Upper lobe of right lung (tissue), 1 donor: ENCODE measurements at regions not wholly inside any gene's neighbourhood (a gene's known extent, or its start where the extent isn't known, plus 50 kb on each side); places are given as distances from the start of the nearest gene placed in this dataset.

ENCODE experiments used
- ATAC-seq: fragments of 200-7000 bp; cut with Tn5 transposase; one replicate; pipeline ENCODE4 v1.9.1; 2020; ENCODE audit warnings: mild to moderate bottlenecking, moderate library complexity
- DNase-seq: peaks from one replicate; pipeline ENCODE4 v3.0.0-alpha.2; 2020
- H3K27ac ChIP-seq: fragments of 200-600 bp; one replicate; pipeline ENCODE4 v1.8.0; 2022
- H3K27me3 ChIP-seq: fragments of 200-600 bp; one replicate; pipeline ENCODE4 v1.8.0; 2022; ENCODE audit warnings: mild to moderate bottlenecking
- H3K36me3 ChIP-seq: fragments of 200-600 bp; one replicate; pipeline ENCODE4 v1.8.0; 2022
- H3K4me1 ChIP-seq: fragments of 200-600 bp; one replicate; pipeline ENCODE4 v1.8.0; 2022
- H3K4me3 ChIP-seq: fragments of 200-600 bp; one replicate; pipeline ENCODE4 v1.8.0; 2022; ENCODE audit warnings: mild to moderate bottlenecking
- H3K9me3 ChIP-seq: fragments of 200-600 bp; one replicate; pipeline ENCODE4 v1.8.0; 2022
- intact Hi-C: fragments of 100-400 bp; cut with DNase I; formaldehyde crosslinking; loops from one replicate; pipeline ENCODE4 v1.11.0; 2022
- TF ChIP-seq, protein P1 (sequence below): fragments of 200-600 bp; IDR thresholded peaks from one replicate; pipeline ENCODE4 v1.8.0; 2022; ENCODE audit warnings: antibody characterized with exemption
- donor health status: DM: no; HTN: yes; CAD: no; lungs with severe emphysema.

DNA sequence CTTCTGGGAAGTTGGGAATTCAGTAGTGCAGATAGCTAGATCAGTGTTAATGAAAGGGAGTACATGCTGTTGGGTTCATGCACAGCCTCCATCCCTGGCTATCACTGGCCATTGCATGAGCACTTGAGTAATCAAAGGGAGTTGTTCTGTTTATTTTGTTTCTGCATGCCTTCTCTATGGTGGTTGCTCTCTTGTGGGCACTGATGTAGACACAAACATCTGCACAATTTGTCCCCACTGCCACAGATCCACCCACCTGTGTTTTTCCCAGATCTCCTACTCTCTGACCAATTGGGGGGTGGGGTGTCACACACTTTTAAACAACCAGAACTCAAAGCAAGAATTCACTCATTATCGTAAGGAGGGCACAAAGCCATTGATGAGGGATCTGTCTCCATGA lies 89.7 kb upstream of the DHRS4 start:
- Histone ChIP-seq H3K36me3 (no peaks in the 10 kb centered on the region), H3K27me3 (no peaks in the 10 kb centered on the region), H3K4me1 (no peaks in the 10 kb centered on the region), H3K4me3 (no peak overlapping the region), H3K27ac (no peak overlapping the region), H3K9me3 (no peaks in the 10 kb centered on the region)
- TF ChIP-seq, protein P1, sequence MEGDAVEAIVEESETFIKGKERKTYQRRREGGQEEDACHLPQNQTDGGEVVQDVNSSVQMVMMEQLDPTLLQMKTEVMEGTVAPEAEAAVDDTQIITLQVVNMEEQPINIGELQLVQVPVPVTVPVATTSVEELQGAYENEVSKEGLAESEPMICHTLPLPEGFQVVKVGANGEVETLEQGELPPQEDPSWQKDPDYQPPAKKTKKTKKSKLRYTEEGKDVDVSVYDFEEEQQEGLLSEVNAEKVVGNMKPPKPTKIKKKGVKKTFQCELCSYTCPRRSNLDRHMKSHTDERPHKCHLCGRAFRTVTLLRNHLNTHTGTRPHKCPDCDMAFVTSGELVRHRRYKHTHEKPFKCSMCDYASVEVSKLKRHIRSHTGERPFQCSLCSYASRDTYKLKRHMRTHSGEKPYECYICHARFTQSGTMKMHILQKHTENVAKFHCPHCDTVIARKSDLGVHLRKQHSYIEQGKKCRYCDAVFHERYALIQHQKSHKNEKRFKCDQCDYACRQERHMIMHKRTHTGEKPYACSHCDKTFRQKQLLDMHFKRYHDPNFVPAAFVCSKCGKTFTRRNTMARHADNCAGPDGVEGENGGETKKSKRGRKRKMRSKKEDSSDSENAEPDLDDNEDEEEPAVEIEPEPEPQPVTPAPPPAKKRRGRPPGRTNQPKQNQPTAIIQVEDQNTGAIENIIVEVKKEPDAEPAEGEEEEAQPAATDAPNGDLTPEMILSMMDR: no peak
- intact Hi-C loops: no loop called here
- ATAC-seq (no peak), DNase-seq (no peak)

DNA sequence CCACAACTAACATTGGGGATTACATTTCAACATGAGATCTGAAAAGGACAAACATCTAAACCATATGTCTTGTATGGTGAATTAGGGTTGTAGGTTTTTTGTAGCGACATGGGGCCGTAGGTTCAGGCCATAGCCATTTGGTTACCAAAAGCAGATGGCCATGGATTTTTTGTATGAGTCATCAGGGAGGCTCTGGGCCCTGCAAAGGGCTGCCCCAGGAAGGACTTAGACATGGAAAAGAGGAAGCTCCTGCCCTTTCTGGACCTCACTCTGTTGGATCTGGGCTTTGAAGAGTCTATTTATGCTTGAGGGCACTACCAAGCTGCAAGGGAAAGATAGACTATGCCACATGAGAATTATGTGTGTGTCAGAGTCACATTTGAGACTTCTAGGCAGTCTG lies 89.3 kb upstream of the DHRS4 start:
- Histone ChIP-seq H3K9me3 (no peaks in the 10 kb centered on the region), H3K4me3 (no peak overlapping the region), H3K27me3 (no peaks in the 10 kb centered on the region), H3K4me1 (no peaks in the 10 kb centered on the region), H3K36me3 (no peaks in the 10 kb centered on the region), H3K27ac (no peak overlapping the region)
- DNase-seq: no peak
- intact Hi-C loops: no loop called here
- TF ChIP-seq, protein P1: no peak
- no peak for ATAC-seq

DNA sequence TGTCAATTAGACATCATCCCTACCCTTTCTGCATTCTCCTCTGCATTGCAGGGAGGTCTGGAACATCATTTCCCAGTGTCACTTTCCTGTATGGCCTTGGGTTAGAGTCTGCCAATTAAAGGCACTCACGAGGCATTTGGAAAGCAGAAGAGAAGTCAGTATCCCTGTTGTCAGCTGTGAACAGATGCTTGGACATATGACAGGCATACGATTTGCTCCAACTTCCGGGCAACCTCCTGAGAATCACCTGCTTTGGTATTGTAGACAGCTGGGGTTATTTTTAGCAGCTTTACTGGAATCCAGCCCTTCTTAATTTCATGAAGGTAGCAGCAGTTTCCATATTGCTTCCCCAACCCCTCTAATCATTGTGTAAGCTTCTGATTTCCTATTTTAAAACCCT lies 88.7 kb upstream of the DHRS4 start:
- no peaks in the 10 kb centered on the region for H3K27me3 ChIP-seq
- no peaks in the 10 kb centered on the region for H3K9me3 ChIP-seq
- H3K36me3 ChIP-seq: no peaks in the 10 kb centered on the region
- no peak overlapping the region for H3K27ac ChIP-seq
- intact Hi-C loops: no loop called here
- DNase-seq: no peak
- no peak overlapping the region for H3K4me3 ChIP-seq
- ATAC-seq: no peak
- no peaks in the 10 kb centered on the region for H3K4me1 ChIP-seq
- TF ChIP-seq, protein P1: no peak

DNA sequence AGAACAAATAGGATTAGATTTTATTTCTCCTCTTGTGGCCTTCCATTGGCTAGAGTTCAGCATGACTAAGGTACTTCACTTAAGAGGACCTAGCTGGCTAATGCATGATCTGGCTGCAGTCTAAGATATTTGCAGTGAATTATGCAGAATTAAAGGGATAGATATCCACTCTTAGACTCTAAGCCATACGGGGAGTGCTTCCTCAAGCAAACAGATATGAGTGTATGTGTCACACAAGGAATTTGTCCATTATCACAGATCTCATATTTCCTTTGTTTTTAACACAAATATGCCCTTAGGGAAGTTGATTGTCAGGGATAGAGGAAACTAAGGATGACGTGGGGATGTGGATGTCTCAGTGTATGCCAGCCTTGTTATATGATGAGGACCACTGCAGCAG lies 88.1 kb upstream of the DHRS4 start:
- TF ChIP-seq, protein P1: no peak
- H3K4me1 ChIP-seq: no peaks in the 10 kb centered on the region

DNA sequence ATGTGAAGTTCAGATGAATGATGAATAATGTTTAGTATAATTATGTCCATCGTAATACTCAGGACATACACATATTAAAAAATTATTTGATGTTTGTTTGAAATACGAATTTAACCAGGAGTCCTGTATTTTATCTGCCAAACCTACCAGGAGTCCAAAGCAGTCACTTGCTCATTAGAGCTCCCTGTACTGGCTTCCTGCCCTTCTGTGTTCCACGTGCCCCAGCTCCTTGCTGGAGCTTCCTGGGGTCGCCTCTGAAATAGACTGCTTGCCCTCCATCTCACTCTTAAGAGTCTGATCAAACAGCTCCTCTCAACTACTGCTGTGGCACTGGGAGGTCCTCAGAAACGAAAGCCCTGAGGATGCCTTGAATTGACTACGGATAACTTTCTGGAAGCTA lies 87.3 kb upstream of the DHRS4 start:
- no peaks in the 10 kb centered on the region for H3K4me1 ChIP-seq

More for the DNA sequence above, 88.1 kb upstream of the DHRS4 start:
- intact Hi-C loops: no loop called here
- Histone ChIP-seq H3K27ac (no peak overlapping the region), H3K9me3 (no peaks in the 10 kb centered on the region), H3K27me3 (no peaks in the 10 kb centered on the region), H3K4me3 (no peak overlapping the region), H3K36me3 (no peaks in the 10 kb centered on the region)
- ATAC-seq (no peak), DNase-seq (no peak)

More for the DNA sequence above, 87.3 kb upstream of the DHRS4 start:
- no peaks in the 10 kb centered on the region for H3K36me3 ChIP-seq
- ATAC-seq (no peak), DNase-seq (no peak)
- TF ChIP-seq, protein P1: no peak
- H3K27ac ChIP-seq: no peak overlapping the region
- intact Hi-C loops: no loop called here
- H3K9me3 ChIP-seq: no peaks in the 10 kb centered on the region
- no peaks in the 10 kb centered on the region for H3K27me3 ChIP-seq
- no peak overlapping the region for H3K4me3 ChIP-seq
